Esophagus muscularis mucosa (tissue), 3 donors: ENCODE measurements at regions not wholly inside any gene's neighbourhood (a gene's known extent, or its start where the extent isn't known, plus 50 kb on each side); places are given as distances from the start of the nearest gene placed in this dataset.

ENCODE experiments used
- CTCF ChIP-seq, 3 experiments: fragments of 200-600 bp in 2 of 3; fragments of 450-650 bp in 1 of 3; sonication (generic) in 2 of 3; IDR thresholded peaks; one replicate each; pipeline ENCODE4 v1.5.1; 2017 to 2019; ENCODE audit warnings: antibody characterized with exemption in 3 of 3, mild to moderate bottlenecking in 2 of 3, moderate library complexity in 1 of 3
- POLR2A ChIP-seq: fragments of 450-650 bp; IDR thresholded peaks from one replicate; pipeline ENCODE4 v1.6.1; 2017; ENCODE audit warnings: antibody characterized with exemption, moderate library complexity, mild to moderate bottlenecking, low read depth

GRCh38 chr21:41594268-41594667 lies 86.3 kb upstream of the TMPRSS2 start:
- no peak for TF ChIP-seq POLR2A
- no peak for TF ChIP-seq CTCF (IDR thresholded peaks at IDR 0.05)
